GM23248 (cell line): ENCODE measurements at regions not wholly inside any gene's neighbourhood (a gene's known extent, or its start where the extent isn't known, plus 50 kb on each side); places are given as distances from the start of the nearest gene placed in this dataset.

Experiments used
- EZH2 ChIP-seq: fragments of 200-600 bp; sonication (generic); IDR thresholded peaks from 2 replicates; pipeline ENCODE4 v1.6.1; 2018; ENCODE audit warnings: antibody characterized with exemption, mild to moderate bottlenecking; ENCODE audit not compliant: insufficient read depth, poor library complexity, severe bottlenecking
- EZH2phosphoT487 ChIP-seq: fragments of 200-600 bp; sonication (generic); IDR thresholded peaks from 2 replicates; pipeline ENCODE4 v1.6.1; 2018; ENCODE audit warnings: antibody characterized with exemption, moderate library complexity, mild to moderate bottlenecking, low read depth; ENCODE audit not compliant: insufficient read depth

DNA sequence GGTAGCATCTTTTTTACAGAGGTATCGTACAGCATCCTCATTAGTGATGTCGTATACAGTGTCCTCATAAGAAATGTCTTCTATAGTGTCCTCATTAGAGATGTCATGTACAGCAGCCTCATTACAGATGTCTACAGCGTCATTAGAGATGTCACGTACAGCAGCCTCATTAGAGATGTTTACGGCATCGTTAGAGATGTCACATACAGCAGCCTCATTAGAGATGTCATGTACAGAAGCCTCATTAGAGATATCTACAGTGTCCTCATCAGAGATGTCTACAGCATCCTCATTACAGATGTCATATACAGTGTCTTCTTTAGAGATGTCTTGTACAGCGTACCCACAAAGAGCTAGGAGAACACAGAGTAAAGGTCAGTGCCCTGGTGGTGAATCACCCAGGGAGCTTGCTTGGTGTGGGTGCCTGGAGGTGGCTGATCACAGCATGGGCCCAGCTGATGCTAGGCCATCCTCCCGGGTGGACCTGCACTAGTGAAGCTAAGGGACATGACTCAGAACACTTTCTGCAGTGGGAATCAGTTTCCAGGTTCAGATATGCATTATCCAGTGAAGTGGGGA is 109.2 kb downstream of the IGLL1 start:
- TF ChIP-seq EZH2, result no peak
- TF ChIP-seq EZH2phosphoT487, result no peak
